HG02610 (cell line): ENCODE measurements at regions not wholly inside any gene's neighbourhood (a gene's known extent, or its start where the extent isn't known, plus 50 kb on each side); places are given as distances from the start of the nearest gene placed in this dataset.

Experiments
- ATAC-seq: cut with Tn5 transposase; IDR thresholded peaks from one replicate; pipeline ENCODE4 v1.9.1; 2021; ENCODE audit warnings: mild to moderate bottlenecking, moderate library complexity; ENCODE audit not compliant: unreplicated experiment

GRCh38 chr18:6605115-6605869 is 124.2 kb upstream of the ARHGAP28 start:
- ATAC-seq, result no peak

DNA sequence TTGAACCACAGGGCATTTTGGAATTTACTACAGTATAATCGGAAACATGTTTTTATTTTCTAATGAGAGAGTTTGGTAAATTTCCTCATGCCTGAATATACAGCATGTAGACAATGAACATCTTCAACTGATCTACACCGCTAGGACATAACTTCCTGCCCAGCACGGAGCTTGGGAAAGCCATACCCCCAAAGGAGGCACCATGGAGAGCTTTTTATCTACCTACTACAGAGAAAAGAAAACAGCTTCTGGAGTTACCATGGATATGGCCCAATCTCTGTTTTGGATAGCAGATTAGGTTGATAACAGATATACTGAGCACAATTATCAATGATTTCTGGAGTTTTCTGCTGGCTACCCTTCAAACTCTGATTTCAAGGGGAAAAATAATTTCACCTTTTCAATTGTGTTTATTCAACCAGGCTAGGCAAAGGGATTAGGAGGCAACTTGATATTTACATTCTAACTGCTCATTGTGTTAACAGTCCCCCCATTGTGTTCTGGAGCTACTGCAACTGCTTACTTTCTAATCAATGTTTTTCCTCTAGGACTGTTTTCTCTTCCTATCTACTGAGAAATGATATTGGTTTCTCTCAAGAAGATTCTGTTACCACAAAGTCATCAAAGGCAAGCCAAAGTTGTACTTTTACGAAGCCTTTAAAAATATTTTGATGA is 123.0 kb upstream of the ARHGAP28 start:
- ATAC-seq, result no peak

GRCh38 chr18:6607343-6607742 is 122.2 kb upstream of the ARHGAP28 start:
- no peak for ATAC-seq

GRCh38 chr18:6609666-6610264 is 119.8 kb upstream of the ARHGAP28 start:
- no peak for ATAC-seq

GRCh38 chr18:6610466-6610865 is 119.0 kb upstream of the ARHGAP28 start:
- no peak for ATAC-seq

DNA sequence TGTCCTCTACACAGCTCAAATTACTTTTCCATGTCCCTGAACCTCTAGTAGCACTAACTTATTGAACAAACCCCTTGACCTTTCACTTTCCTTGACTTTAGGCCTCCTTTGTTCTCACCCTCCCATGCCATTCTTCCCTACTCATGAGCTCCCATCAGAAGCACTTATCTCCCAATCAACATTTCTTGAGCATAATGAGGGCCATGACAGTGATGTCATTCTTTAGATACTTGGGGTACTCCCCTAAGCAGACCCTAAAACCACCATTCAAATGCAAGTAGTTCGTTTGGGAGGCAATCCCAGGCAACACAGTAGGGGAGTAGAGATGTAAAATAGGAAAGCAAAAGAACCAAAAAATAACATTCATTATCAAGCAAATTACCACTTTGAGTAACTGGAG is 115.9 kb upstream of the ARHGAP28 start:
- no peak for ATAC-seq

DNA sequence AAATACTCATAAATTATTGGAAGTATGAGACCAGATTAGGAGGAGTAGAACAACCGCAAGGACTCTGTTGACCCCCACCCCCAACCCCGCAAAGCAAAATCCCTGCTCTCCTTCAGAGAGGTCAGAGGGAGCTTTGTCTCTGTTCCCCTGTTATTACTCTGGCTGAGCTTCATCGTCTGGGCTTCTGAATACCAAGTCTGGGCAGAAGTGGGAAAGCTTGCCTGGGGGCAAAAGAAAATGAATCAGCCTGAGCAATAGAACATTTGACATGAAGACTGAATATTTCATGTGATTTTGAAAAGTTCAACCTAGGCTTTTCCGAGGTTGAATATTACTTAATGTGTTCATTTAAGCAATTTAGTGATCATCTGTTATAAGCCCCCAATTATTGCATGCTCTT is 114.6 kb upstream of the ARHGAP28 start:
- ATAC-seq, result no peak

DNA sequence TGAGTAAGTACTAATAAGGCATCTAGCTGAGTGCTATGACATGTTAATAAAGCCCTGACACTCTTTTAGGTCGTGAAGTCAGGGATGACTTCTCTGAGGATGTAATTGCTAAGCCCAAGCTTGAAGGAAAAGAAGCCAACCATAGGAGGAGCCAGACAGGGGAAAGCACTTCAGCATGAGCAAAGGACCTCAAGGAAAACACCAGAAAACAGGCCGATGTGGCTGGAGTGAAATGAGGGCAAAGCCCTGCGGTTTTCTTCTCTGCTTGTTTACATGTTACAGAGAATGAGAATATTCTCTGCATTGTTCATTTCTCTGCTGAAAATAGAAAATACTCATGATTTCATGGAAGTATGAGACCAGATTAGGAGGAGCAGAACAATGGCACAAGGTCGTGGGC is 112.5 kb upstream of the ARHGAP28 start:
- no peak for ATAC-seq

DNA sequence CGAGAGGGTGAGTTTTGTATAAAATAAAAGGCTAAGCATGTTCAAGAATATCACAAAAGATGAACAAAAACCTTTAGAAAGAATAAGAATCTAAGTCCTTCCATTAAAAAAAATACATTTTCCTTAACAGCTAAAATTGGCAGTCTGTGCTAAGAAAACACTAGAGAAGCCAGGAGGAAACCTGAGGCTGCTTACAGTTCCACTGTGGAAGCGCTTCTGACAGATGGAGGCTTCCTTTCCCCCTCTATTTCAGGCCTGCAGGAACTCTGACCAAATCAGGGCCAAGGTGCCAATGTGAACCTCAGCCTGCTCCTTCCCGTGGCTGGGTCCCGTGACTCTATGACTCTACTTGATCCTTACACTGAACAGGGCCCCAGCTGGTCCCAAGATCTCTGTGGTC is 108.1 kb upstream of the ARHGAP28 start:
- ATAC-seq, result no peak

DNA sequence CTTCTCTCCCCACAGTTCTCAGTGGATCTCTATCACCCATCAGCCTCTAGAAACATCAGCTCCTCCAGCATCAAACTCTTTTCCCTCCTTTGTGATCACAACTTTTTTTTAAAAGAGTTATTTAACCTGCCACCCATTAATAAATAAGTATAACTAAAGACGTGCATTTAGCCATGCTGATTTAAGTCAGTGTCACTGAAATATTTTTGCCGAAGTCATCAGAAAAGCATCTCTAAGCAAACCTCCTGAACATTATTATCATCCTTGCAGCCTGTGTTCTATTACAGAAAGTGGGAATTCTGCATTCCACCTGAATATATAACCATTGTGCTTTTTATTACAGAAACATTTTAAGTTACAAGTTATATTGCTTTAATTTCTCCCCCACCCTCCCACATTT is 106.2 kb upstream of the ARHGAP28 start:
- ATAC-seq, result no peak

- ATAC-seq, result no peak
Observed at GRCh38 chr18:6624271-6624660, 105.2 kb upstream of the ARHGAP28 start.

DNA sequence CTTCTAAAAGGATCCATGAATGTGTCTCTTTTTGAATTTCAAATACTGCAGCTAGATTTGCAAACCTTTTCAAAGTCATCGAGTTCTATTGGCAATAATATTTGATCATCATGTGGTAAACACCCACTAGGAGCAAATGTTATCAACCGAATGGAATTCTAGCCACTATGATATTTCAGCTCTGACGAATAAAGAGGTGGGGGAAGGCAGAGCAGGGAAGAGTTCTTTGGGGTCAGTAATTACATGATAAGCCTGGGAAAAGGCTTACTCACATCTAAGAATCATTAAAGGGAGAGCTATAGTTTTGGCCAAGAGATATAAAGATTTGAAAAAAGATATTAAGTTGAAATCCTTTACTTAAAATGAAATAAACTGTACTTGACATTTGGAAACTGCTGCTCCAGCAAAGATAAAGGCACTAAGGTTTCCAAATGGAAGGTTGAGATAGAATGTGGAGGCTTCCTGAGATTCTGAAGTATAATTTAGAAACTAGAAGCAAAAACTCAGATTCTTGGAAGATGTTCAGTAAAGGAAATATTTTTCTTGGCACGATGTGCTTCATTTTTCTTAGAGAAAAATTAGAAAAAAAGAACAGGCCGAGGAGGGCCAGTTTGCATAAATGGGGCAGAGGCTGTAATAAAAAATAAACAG is 104.7 kb upstream of the ARHGAP28 start:
- no peak for ATAC-seq

DNA sequence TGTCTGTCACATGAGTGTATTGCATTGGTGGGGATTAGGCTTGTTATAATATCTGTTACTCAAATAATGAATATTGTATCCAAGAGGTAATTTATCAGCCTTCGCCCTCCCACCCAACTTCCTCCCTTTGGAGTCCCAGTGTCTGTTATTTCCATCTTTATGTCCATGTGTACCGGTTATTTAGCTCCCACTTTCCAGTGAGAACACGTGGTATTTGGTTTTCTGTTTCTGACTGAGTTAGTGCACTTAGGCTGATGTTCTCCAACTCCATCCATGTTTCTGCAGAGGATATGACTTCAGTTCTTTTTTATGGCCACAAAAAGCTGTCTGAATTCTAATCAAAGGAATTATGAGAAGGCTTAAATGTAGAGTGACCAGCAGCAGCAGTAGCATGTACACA is 104.0 kb upstream of the ARHGAP28 start:
- no peak for ATAC-seq

GRCh38 chr18:6626457-6626856 is 103.1 kb upstream of the ARHGAP28 start:
- no peak for ATAC-seq

DNA sequence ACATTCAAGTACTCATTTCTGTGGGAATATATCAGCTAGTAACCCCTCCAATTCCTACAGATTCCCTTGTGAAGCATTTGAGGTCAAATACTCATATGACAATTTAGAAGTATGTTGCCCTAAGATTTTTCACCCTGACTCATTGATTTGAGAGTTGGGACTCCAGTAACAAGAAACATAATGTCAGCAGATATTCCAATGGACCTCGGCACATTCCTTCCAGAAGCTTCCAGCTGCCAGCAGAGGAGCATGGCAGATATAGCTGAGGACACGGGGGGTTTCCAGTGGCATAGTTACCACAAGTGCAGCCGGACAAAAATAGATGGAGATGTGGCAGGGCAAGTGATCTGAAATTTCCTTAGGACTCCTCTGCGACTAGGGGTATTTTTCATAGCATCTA is 101.9 kb upstream of the ARHGAP28 start:
- no peak for ATAC-seq

- ATAC-seq, result no peak
Observed at GRCh38 chr18:6628187-6628586, 101.3 kb upstream of the ARHGAP28 start.

GRCh38 chr18:6629635-6630140 is 99.8 kb upstream of the ARHGAP28 start:
- no peak for ATAC-seq

- ATAC-seq, result no peak
Observed at GRCh38 chr18:6633310-6633709, 96.2 kb upstream of the ARHGAP28 start.

DNA sequence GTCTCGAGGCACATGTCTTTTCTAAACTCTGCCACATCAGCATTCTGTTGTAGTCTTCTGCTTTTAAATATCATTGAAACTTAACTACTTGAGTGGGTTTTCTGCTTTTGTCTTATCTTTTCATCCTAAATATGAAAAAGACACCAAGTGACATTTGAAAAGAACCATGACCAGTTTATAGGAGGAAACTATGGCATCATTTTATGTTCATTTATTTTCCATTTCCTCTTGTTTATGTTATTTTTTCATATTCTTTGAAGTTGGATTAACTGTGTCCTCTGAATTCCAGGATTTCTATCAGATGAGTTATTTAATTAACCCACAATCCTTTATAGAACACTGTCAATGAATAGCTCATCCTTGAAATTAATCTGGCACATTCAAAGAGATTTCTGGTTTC is 93.4 kb upstream of the ARHGAP28 start:
- ATAC-seq, result no peak

DNA sequence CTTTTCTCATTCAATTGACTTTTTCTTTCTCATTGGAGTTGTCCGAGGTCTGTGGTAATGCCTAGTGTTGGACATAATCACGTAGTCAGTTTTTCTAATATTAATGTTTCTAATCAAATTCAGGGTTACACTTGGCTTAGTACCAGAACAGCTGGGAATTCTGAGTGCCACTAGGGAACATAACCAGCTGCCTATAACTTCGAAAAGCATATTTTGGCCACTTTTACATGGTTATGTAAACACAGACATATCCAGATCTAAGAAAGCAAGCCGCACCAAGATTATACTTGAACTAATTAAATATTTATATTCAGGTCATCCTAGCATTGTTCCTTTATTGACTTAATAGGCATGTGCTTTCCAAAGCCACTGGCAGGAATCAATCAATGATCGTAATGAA is 91.1 kb upstream of the ARHGAP28 start:
- ATAC-seq, result no peak

DNA sequence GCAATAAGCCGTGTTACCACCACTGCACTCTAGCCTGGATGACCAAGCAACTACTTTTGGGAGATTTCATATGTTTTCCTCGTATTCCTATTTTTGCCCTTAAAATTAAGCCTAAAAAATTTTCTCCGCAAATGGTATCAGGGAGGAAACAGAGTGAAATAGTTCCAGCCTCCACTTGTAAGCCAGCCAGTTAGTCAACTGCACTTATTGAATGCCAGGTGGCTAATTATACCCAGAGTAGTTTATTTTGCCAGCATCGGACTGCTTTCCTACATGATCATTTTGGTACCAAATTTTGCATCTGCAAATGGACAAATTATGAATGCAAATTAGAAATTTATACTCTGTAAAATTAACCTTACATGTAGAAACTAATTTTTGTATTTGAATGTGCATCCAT is 90.2 kb upstream of the ARHGAP28 start:
- no peak for ATAC-seq
